ENCODE measurements at regions not wholly inside any gene's neighbourhood (a gene's known extent, or its start where the extent isn't known, plus 50 kb on each side); places are given as distances from the start of the nearest gene placed in this dataset.

DNA sequence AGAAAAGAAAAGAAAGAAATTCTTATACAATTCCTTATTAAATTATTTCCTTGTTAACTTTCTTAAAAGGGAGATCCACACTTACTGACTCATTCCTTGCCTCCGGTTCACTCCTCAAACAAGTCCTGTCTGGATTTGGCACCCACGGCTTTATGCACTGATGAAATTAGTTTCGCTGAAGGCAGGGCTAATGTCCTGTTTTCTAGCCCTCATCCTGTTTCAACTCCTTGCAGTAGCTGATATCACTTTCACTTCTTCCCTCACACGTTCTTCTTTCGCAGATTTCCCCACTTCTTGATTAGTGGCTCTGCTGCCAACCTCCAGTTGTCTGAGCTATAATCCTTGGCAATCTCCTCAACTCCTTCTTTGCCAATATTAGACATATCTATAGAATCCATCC lies 215.2 kb downstream of the URB2 start:
- TF ChIP-seq CTCF (IDR thresholded peaks at IDR 0.05) (no peak), POLR2A (IDR thresholded peaks at IDR 0.05) (no peak), POLR2AphosphoS5 (IDR thresholded peaks at IDR 0.05) (no peak)

Data from stomach (tissue), 4 donors.